AG20443 (cell line): ENCODE measurements at regions not wholly inside any gene's neighbourhood (a gene's known extent, or its start where the extent isn't known, plus 50 kb on each side); places are given as distances from the start of the nearest gene placed in this dataset.

ENCODE experiments used
- DNase-seq: peaks from one replicate; pipeline ENCODE4 v3.0.0; 2012; ENCODE audit warnings: low spot score, mixed read lengths

DNA sequence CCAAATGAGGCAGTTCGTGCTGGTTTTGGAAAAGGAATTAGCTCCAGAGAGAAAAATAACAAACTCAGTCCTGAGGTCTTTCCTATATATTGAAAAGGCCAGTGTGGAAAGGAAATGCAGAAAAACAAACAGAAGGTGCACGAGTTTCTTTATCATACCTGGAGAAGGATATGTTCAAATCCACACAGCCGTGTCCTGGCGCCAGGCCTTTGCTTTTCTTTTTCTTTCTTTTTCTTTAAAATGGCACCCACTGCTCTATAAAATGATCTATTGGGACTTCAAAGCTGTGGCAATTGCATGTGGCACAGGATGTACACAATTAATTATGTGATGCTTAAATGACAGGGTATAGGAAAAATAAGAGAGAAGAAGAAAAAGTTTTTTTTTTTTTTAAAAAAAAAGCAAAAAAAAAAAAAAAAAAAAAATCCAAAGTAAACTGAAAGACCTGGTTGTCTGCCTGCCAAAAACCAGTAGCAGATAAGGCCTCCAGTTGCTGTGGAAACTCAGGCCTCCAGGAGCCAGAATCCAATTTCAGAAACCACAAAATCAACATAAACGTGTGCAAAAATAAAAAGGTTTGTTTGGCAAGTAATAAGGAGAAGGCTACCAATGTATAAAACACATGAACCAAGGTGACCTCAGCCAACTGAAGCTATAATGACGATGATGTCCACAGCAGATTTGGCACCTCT, 957.6 kb upstream of the SOX9 start:
- DNase-seq: no peak

DNA sequence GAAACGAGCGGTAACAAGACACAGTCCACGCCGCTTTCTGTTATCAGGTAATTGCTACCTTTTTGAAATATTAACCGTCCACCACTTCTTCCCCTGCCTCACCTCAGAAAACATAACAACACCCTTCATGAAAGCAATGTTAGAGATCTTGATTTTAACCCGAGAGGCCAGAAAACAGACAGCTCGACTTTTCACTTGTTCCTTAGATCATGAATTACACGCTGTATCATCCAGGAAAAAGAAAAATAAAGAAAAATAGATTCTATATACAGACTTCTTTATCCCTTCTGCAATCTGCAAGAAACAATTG, 957.1 kb upstream of the SOX9 start:
- DNase-seq: no peak

DNA sequence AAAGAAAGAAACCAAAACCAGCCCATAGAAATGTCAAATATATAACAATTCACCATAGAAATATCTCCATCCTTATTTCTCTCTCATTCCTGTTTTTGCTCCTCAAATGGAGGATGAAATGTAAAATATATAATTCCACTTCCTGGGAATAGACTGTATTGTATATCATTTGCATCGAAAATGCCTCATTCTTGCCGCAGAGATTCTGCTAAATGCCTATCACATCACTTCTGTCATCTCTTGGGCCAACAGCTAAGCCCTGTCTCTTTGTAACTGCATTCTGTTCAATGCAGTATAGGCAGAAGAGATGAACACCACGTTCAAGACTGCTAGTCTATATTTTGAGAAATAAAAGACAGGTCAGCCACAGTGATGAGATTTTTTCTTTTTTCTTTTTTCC, 956.3 kb upstream of the SOX9 start:
- no peak for DNase-seq

DNA sequence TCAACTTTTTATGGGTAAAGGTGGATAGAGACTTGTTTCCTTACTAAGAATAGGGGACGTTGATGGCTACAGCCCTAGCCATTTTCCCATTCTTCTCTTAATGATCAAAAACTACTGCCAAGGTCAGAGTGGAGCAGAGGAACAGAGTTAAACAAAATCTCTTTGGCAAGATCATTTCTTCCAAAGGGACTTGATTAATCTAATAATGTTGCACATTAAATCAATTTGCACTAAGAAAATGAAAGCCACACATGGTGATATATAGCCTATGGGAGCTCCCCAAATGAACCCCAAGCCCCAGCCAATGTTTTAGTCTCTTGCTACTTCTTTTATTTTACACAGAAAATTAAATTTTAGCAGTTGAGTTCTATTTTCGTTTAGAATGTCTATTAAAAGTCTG, 954.5 kb upstream of the SOX9 start:
- no peak for DNase-seq

DNA sequence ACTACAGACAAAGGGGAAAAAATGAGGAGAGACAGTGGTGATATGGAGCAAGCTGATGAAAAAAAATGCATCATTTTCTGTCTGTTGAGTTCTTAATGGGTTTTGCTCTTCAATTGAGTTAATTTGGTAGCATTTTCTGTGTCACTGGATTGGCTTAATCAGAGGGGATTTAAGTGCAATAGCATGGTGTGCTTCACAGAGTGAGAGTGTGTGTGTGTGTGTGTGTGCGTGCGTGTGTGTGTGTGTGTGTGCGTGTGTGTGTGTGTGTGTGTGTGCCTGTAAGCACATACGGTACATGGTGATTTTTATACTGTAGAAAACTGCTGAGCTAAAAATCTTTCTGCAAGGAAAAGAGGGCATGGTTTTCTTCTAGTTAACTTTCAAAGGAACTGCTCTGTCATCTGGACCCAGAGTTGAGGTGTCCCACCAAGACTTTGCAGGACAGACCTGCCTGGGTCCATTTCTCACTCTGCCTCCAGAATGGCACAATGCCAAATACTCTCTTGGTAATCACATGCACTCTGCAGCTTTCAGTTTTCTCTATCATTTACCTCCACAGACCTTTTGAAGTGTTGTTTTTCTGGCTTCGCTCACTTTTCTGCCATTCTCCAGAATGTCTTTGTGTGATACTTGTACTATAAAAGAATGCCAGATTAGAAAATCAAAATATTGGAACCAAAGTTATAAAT, 952.6 kb upstream of the SOX9 start:
- DNase-seq: no peak

DNA sequence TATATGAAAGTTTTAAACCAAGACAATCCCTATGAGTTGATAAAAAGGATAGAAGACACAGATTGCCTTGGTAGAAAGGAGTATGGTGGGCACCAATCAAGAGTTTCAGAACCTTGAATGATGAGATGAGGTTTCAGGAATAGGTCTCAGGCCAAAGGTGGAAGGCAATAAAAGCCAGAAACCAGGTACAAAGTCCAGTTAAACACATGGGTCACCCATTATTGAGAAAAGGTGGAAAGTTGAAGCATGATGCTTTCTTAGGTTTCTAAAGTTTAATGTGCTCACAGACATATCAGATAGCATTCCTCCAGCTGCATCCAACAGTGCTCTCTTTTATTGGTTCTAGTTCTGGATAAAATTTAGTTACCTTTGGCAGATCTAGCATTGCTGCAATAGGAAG, 950.8 kb upstream of the SOX9 start:
- no peak for DNase-seq

DNA sequence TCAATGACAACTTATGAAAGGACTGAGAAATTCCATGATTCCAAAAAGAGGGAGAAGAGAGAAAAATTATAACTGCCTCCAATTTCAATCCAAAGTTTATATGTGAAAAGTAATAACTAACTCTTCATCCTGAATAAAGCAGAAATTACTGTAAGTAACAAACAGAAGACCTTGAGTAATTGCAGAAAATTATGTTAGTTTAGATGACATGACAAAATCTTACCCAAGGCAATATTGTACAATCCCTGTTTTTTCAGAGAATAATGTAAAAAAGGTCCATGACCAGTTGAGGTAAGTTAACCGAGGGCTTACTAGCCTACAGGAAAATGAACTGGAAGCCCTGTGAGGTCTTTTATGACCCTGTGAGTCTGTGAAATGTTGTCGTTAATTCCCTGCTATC, 949.5 kb upstream of the SOX9 start:
- no peak for DNase-seq

DNA sequence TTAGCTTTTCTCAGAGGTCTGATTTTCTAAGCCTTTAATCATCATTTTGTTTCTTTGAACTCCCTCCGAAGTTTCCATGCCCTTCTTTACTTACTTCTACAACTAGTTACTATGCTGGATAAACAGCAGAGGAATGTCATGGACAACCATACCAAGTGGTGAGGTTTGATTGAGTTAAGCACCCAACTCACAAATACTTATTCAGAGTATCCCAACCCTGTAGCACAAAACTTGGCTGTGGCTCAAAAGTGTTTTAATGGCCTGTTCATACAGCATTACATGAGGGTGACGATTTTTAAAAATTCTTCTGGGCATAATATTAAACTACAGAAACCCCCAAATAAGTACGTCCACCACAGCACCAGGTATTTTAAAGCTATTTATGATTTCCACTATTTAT, 946.8 kb upstream of the SOX9 start:
- no peak for DNase-seq

DNA sequence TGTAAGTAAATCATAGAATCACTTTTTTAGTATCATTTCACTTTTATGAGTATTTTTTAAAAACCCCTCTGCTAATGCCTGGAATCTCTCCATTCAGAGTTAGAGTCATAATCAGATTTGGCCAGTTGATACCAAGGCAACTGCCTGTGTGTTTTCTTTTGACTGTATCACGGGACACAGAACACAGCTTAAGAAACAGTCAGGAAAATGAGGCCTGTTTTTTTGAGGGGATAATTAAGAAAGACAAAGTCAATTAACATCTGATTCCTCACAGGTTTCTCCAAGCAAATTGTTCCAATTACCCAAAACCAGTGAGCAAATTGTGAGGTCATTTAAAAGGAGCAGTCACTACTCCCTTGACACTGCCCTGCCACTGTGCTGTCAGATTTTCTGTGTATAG, 944.5 kb upstream of the SOX9 start:
- DNase-seq: no peak

DNA sequence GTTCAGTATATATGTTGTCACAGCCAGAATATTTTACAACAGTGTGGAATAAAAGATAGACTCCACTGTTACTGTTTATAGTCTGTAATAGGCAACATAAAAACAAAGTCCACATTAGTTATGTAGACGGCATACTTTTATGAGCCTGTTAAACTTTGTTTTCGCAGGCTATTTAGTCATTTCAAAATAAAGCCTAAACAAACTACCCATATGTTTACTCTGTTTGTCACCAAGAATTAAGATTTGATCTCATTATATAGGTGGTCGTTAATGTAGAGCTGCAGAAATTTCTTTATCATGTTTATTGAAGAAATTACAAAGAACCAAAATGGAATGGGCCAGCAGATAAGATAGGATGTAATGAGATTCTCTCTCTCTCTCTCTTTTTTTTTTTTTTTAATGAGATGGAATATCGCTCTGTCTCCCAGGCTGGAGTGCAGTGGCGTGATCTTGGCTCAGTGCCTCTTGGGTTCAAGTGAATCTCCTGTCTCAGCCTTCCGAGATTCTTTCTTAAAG, 943.8 kb upstream of the SOX9 start:
- no peak for DNase-seq

DNA sequence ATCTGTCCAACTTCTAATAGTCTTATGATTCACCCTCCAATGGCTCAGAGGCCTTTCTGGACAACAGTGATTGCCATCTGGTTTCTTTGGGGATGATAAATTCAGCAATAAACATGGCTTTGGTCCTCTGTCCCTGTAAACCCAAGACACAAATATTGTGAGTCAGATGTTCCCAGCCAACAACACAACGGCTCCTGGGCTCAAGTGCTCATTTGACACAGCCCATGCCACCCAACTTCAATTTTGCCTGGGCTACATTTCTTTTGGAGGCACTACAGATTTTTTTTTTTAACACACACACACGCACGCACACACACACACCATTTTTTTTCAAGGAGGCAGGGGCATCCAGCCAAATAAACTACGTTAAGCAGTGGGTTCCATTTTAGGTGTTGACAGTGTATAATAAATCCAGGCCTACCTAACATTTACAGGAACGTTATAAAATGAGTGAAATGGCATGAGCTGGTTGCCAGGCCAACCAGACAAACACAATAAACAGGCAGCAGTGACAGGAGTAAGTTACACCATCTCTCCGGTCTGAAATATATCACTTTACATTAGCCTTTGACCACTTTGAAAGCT, 939.9 kb upstream of the SOX9 start:
- peak; percentile 38 for DNase-seq

DNA sequence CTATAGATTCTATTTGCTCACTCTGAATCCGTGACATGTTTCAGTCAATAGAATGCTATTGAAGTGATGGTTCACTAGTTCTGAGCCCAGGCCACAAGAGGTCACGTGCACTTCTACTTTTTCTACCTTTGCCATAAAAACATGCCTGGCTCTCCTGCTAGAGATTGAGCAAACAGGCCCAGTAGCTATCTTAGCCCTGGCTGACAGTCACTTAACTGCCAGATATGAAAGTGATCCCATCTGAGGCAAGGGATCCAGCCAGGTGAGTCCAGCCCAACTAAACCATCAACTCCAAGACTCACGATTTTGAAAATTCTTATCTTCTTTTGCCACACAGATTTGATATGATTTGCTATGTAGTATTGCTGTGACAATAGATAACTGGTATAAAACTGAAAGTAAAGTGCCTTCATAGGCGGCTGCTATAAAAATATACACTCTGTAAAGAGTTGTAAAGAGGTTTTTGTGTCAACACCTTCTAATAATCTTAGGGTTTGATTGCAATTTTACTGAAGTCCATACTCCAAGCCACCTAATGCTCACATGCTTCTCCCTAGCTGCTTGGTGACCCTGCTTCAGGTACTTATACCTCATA, 937.7 kb upstream of the SOX9 start:
- DNase-seq: no peak

DNA sequence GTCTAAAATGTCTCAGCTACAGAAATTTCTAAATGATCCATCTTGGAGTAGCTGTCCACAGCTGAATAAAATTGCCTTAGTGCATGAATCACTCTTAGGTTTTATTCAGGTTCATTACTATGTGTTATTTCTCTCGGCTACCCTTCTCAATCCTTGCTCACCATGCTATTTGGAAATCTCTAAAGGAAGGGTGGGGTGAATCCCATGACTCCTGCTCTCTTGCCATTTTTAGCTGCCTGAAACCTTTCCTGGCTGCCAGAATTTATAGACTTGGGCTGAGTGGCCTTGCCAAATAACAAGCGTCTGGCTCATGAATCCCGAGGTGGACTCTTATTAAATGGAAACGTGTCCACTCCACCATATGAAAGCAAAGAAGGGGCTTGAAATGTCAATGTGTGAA, 936.1 kb upstream of the SOX9 start:
- peak; percentile 55 for DNase-seq

DNA sequence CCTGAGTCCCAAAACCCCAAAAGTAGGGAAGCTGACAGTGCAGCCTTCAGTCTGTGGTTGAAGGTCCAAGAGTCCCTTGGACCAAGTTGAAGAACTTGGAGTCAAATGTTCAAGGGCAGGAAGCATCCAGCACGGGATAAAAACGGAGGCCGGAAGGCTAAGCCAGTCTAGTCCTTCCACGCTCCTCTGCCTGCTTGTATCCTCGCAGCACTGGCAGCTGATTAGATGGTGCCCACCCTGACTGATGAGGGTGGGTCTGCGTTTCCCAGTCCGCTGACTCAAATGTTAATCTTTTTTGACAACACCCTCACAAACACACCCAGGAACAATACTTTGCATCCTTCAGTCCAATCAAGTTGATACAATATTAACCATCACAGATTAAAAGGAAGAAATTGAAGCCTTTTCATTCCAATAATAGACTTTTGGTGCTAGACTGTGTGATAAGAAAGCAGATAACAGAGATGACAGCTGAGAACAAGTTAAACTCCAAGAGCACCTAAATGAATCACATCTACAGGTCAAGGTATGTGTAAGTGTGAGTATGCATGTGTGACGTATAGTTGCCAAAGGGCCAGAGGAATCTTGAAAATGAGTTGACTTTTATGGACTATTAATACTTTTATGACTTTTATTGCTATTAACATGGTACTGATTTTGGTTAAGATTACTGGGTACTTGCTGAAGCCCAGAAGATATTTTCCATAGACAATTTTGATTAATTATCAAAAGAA, 933.5 kb upstream of the SOX9 start:
- no peak for DNase-seq

DNA sequence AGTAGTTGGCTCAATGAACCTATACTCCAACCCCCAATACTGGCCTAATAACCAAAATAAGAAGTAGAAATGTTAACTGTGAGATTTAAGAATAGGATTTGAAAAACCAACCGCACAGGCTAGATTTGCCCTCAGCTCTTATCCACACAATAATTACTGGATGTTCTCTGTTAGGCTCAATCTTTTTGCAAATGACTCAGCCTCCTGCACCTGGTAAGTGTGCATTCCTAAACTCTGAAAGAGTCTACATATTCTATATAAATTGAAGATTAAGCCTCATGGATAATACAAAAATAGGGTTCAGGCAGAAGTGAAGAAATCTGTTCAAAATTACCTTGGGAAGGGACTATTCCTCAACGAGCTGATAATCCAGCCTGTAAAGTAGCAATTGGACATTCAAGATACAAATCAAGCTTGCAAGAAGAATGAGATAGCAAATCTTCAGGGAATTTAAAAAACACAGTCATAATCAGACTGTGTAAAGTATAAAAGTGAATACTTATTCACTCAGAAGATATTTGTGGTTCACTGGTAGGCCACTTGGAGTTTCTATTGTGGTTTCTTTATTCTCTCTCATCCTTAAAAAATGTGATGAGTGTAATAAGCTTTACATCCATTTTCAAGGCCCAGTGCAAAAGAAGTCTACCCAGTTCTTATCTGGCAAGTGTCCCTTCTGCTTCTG, 931.9 kb upstream of the SOX9 start:
- peak; percentile 73 for DNase-seq

DNA sequence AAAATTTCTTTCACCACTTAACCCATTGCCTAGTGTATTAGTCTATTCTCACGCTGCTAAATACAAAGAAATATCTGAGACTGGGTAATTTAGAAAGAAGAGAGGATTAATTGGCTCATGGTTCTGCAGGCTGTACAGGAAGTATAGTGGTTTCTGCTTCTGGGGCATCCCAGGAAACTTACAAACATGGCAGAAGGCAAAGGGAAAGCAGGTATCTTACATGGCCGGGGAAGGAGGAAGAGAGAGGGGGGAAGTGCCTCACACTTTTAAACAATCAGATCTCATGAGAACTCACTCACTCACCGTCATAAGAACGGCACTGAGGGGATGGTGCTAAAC, 931.4 kb upstream of the SOX9 start:
- DNase-seq: no peak

DNA sequence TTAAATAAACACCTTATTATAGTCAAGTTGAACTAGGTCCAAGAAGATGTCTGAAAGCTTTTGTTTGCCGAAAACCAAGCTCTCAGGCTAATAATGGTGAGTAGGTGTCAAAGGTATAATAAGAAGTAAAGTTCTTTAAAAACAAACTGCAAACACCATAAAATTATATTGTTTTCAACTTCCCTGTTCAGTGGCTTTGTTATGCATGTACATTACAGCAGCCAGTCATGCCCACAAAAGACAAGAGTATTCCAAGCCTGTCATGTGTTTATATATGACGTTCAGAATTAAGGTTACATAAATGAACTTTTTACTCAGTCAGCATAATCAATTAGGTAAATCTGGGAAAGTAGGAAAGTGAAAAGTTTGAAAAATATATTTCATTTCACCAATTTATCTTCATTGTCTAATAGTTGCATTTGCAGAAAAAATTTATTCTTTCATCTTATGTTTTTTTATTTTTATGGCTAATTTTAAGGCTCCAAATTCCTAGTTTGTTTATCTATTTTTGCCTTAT, 928.7 kb upstream of the SOX9 start:
- no peak for DNase-seq

DNA sequence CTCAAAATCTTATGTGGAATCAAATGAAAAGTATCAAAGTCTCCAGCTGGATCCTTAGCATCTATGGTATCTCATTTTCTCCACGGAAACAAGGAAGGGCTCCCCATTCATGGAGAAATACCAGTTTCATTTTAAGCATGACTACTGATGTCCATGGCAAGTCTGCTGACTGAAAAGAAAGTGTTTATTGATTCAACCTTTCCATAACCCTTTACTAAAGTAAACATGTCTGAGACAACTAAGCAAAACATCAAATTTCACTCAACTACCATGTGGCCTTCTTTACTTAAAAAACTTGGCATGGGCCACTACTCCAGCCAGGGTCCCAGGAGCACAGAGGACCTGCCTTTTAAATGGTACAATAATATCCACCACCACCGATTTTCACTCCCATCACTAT, 928.0 kb upstream of the SOX9 start:
- no peak for DNase-seq

DNA sequence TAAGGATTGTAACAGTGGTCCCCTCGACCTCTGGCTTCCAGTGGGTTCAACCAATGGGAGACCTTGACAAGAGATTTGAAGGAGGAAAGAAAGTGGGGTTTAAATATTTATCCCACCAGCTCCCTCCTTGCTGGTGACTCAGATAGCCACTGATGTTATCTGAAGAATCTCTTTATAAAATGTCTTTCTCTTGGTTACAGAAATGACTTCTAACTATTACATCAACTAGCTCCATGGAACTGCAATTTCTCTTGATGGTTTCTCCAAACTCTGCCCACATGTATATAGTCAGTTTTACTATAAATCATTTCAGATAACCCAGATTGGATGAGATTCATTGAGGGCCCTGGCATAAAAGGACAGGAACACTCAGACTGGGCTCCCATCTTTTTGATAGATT, 920.2 kb upstream of the SOX9 start:
- no peak for DNase-seq

DNA sequence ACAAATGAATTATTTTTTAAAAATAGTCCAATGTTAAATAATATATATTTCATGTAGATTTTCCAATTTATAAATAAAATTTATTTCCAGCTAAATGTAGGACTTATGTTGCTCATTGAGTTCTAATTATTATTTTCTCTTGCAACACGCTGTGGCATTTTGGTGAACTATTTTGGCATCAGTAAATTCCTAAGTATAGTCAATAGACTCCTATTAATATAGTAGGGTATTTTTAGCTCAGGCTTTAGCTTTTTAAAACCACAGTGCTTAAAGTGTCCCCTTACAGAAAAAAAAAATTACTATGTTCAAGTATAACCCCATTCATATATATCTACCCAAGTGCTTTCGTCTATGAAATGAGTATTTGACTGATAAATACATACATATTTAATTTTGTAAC, 919.2 kb upstream of the SOX9 start:
- no peak for DNase-seq

DNA sequence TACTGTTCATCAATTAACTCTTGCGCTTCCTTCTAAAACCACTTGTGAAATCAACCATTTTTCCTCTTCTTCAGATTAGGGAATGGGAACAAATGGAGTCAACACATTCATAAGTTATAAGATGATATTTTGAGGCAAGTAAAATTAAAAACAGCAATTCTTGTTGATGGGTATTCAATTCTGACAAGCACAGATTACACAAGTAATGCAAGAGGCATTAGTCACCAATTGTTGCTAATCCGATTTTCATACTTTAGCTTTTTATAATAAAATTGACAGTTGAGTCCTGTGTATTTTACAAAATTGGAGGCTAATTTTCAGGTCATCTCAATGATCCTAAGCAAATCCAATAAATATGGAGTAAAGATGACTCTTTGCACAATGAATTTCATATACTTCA, 918.4 kb upstream of the SOX9 start:
- DNase-seq: no peak

DNA sequence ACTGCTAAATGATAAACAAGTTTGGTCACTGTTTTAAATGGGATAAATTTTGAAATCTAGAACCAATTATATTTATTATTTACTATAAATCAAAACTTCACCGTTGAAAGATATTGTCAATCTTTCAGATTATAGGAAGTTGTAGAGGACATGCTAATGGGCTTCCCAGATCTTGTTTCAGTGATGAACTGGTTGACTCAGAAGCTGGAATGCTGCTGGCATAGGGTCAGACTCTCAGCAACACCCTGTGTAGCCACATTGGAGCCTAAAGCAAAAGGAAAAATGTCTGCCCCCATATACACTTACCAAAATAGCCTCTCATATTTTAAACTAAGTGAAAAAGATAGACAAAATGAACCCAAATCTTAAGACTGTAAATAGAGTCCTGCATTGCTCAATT, 916.9 kb upstream of the SOX9 start:
- peak; percentile 10 for DNase-seq
